ENCODE measurements at regions not wholly inside any gene's neighbourhood (a gene's known extent, or its start where the extent isn't known, plus 50 kb on each side); places are given as distances from the start of the nearest gene placed in this dataset.
A peak's percentile ranks its signal among the peaks of the same experiment; 100 is the strongest.

GRCh38 chr5:136810261-136810801, 445.0 kb upstream of the TRPC7 start:
- Histone ChIP-seq H3K4me1 (peaks cover 30% of the 10 kb centered on the region), H3K27me3 (ENCODE audit: low read depth) (no peaks in the 10 kb centered on the region), H3K27ac (replicated peaks) (no peak overlapping the region), H3K36me3 (no peaks in the 10 kb centered on the region), H3K9me3 (replicated peaks) (no peaks in the 10 kb centered on the region), H3K4me3 (no peak overlapping the region)
- no peak for TF ChIP-seq CTCF (IDR thresholded peaks at IDR 0.05; ENCODE audit: borderline replicate concordance)
- no peak for DNase-seq
- intact Hi-C loops (cut with micrococcal nuclease) = no loop called here

GRCh38 chr5:136809382-136809781, 444.0 kb upstream of the TRPC7 start:
- no peaks in the 10 kb centered on the region for H3K36me3 ChIP-seq
- TF ChIP-seq CTCF (IDR thresholded peaks at IDR 0.05; ENCODE audit: borderline replicate concordance) = no peak
- H3K4me3 ChIP-seq = no peak overlapping the region
- intact Hi-C loops (cut with micrococcal nuclease) = loop anchor here (10.0 kb wide), 2 partner anchors 245 to 685 kb away; partner anchors contain the start of gene SPOCK1
- H3K27ac ChIP-seq (replicated peaks) = no peak overlapping the region
- H3K9me3 ChIP-seq (replicated peaks) = no peaks in the 10 kb centered on the region
- H3K4me1 ChIP-seq = peaks cover 27% of the 10 kb centered on the region
- H3K27me3 ChIP-seq (ENCODE audit: low read depth) = no peaks in the 10 kb centered on the region
- DNase-seq = no peak

GRCh38 chr5:136808756-136809155, 443.4 kb upstream of the TRPC7 start:
- H3K36me3 ChIP-seq = no peaks in the 10 kb centered on the region
- TF ChIP-seq CTCF (IDR thresholded peaks at IDR 0.05; ENCODE audit: borderline replicate concordance) = no peak
- no peaks in the 10 kb centered on the region for H3K27me3 ChIP-seq (ENCODE audit: low read depth)
- intact Hi-C loops (cut with micrococcal nuclease) = loop anchor here (10.0 kb wide), 2 partner anchors 246 to 686 kb away; partner anchors contain the start of gene SPOCK1
- no peak overlapping the region for H3K27ac ChIP-seq (replicated peaks)
- H3K4me1 ChIP-seq = peaks cover 26% of the 10 kb centered on the region
- DNase-seq = no peak
- no peaks in the 10 kb centered on the region for H3K9me3 ChIP-seq (replicated peaks)
- H3K4me3 ChIP-seq = no peak overlapping the region

- Histone ChIP-seq H3K4me3 (no peak overlapping the region), H3K27me3 (ENCODE audit: low read depth) (no peaks in the 10 kb centered on the region), H3K9me3 (replicated peaks) (no peaks in the 10 kb centered on the region), H3K4me1 (peaks cover 12% of the 10 kb centered on the region), H3K36me3 (no peaks in the 10 kb centered on the region), H3K27ac (replicated peaks) (no peak overlapping the region)
- intact Hi-C loops (cut with micrococcal nuclease) = loop anchor here (10.0 kb wide), 2 partner anchors 249 to 689 kb away; partner anchors contain the start of gene SPOCK1
- DNase-seq = no peak
- TF ChIP-seq CTCF (IDR thresholded peaks at IDR 0.05; ENCODE audit: borderline replicate concordance) = peak; percentile 19
These were observed 440.1 kb upstream of the TRPC7 start for GRCh38 chr5:136805466-136805865.

- DNase-seq = no peak
- intact Hi-C loops (cut with micrococcal nuclease) = loop anchor here (10.0 kb wide), 2 partner anchors 252 to 692 kb away; partner anchors contain the start of gene SPOCK1
- Histone ChIP-seq H3K27ac (replicated peaks) (no peak overlapping the region), H3K9me3 (replicated peaks) (no peaks in the 10 kb centered on the region), H3K4me1 (no peaks in the 10 kb centered on the region), H3K36me3 (no peaks in the 10 kb centered on the region), H3K27me3 (ENCODE audit: low read depth) (no peaks in the 10 kb centered on the region), H3K4me3 (no peak overlapping the region)
- TF ChIP-seq CTCF (IDR thresholded peaks at IDR 0.05; ENCODE audit: borderline replicate concordance) = peak; percentile 56
These were observed 437.0 kb upstream of the TRPC7 start for GRCh38 chr5:136802383-136802782.
